Smooth muscle cell (in vitro differentiated cells): ENCODE measurements at regions not wholly inside any gene's neighbourhood (a gene's known extent, or its start where the extent isn't known, plus 50 kb on each side); places are given as distances from the start of the nearest gene placed in this dataset.
"Not testable (repeated sequence)": the region's sequence is repeated elsewhere in the genome, so short reads cannot be mapped to it uniquely, and the experiment has no call there.

Source experiments
- DNase-seq: peaks from one replicate; lab custom pipeline; 2025; ENCODE audit not compliant: unreplicated experiment; lab: John Stamatoyannopoulos, UW
- H2AFZ ChIP-seq: fragments of 200-600 bp; sonication (generic); 2 replicates; pipeline ENCODE4 v1.6.0; 2016; ENCODE audit warnings: antibody characterized with exemption, low read depth, mild to moderate bottlenecking
- H3F3A ChIP-seq: fragments of 200-600 bp; sonication (generic); 2 replicates; pipeline ENCODE4 v1.6.0; 2017; ENCODE audit warnings: antibody characterized with exemption, low read depth
- H3K27ac ChIP-seq: fragments of 200-600 bp; sonication (generic); 2 replicates; pipeline ENCODE4 v1.5.1; 2016; ENCODE audit warnings: low read depth, mild to moderate bottlenecking
- H3K27me3 ChIP-seq: fragments of 200-600 bp; sonication (generic); 2 replicates; pipeline ENCODE4 v1.6.1; 2016; ENCODE audit warnings: low read depth, mild to moderate bottlenecking
- H3K36me3 ChIP-seq: fragments of 200-600 bp; sonication (generic); 2 replicates; pipeline ENCODE4 v1.5.1; 2016; ENCODE audit warnings: low read depth
- H3K4me1 ChIP-seq: fragments of 200-600 bp; sonication (generic); 2 replicates; pipeline ENCODE4 v1.5.1; 2016; ENCODE audit warnings: low read depth
- H3K4me2 ChIP-seq: fragments of 200-600 bp; sonication (generic); 2 replicates; pipeline ENCODE4 v1.6.0; 2016; ENCODE audit warnings: mild to moderate bottlenecking
- H3K4me3 ChIP-seq: fragments of 200-600 bp; sonication (generic); 2 replicates; pipeline ENCODE4 v1.5.1; 2016; ENCODE audit warnings: mild to moderate bottlenecking
- H3K79me2 ChIP-seq: fragments of 200-600 bp; sonication (generic); 2 replicates; pipeline ENCODE4 v1.6.0; 2016; ENCODE audit warnings: low read depth, mild to moderate bottlenecking
- H3K9ac ChIP-seq: fragments of 200-600 bp; sonication (generic); 2 replicates; pipeline ENCODE4 v1.6.0; 2016; ENCODE audit warnings: low read depth
- H3K9me3 ChIP-seq: fragments of 200-600 bp; sonication (generic); replicated peaks from 2 replicates; pipeline ENCODE4 v1.5.1; 2016; ENCODE audit warnings: low read depth
- H4K20me1 ChIP-seq: fragments of 200-600 bp; sonication (generic); 2 replicates; pipeline ENCODE4 v1.6.0; 2016; ENCODE audit warnings: low read depth
- WGBS: methylation state at CpG from one replicate; pipeline ENCODE4 v1.1.7; 2016; ENCODE audit warnings: low lambda C conversion rate; 5-methylcytosine and 5-hydroxymethylcytosine counted together
- TF ChIP-seq, protein P1 (sequence below): fragments of 200-600 bp; sonication (generic); IDR thresholded peaks from 2 replicates; pipeline ENCODE4 v1.5.1; 2017; ENCODE audit warnings: borderline replicate concordance, mild to moderate bottlenecking, antibody characterized with exemption; ENCODE audit not compliant: insufficient read depth, poor library complexity, severe bottlenecking

DNA sequence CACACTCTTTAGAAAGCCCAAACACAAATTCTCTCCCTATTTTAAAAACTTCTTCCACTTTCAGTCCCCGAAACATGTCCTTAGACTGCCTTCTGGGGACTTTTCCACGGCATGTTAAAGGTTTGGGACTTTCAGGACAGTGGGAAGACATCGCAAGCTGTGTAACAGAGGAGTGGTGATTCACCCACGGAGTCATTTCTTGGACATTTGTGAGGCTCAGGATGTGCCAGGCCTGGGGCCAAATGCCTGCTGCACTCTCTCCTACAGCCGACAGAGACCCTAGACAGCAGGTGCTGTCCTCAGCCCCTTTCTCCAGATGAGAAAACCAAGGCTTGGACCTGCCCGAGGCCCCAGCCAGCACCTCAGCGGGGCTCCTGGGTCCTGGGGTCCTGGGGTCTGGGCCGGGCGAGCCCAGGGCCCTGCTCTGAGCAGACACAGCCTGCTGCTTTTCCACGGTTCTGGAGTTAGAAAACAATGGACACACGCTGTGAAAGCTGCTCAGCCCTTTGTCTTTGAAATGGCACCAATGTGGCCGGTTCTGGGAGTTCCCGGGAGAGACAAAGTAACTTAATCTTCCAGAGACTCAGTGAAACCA, 370.2 kb upstream of the SFSWAP start:
- no peak overlapping the region for H3K9ac ChIP-seq
- H2AFZ ChIP-seq, result no peak overlapping the region
- H3K79me2 ChIP-seq, result no peaks in the 10 kb centered on the region
- no peak overlapping the region for H3K4me2 ChIP-seq
- H3K4me1 ChIP-seq, result no peaks in the 10 kb centered on the region
- H3F3A ChIP-seq, result no peaks in the 10 kb centered on the region
- H3K9me3 ChIP-seq, result no peaks in the 10 kb centered on the region
- H4K20me1 ChIP-seq, result no peaks in the 10 kb centered on the region
- H3K27ac ChIP-seq, result no peak overlapping the region
- TF ChIP-seq, protein P1, sequence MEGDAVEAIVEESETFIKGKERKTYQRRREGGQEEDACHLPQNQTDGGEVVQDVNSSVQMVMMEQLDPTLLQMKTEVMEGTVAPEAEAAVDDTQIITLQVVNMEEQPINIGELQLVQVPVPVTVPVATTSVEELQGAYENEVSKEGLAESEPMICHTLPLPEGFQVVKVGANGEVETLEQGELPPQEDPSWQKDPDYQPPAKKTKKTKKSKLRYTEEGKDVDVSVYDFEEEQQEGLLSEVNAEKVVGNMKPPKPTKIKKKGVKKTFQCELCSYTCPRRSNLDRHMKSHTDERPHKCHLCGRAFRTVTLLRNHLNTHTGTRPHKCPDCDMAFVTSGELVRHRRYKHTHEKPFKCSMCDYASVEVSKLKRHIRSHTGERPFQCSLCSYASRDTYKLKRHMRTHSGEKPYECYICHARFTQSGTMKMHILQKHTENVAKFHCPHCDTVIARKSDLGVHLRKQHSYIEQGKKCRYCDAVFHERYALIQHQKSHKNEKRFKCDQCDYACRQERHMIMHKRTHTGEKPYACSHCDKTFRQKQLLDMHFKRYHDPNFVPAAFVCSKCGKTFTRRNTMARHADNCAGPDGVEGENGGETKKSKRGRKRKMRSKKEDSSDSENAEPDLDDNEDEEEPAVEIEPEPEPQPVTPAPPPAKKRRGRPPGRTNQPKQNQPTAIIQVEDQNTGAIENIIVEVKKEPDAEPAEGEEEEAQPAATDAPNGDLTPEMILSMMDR, result no peak
- no peak overlapping the region for H3K4me3 ChIP-seq
- no peaks in the 10 kb centered on the region for H3K27me3 ChIP-seq
- no peaks in the 10 kb centered on the region for H3K36me3 ChIP-seq
- 63% methylated on average over 13 of the region's 13 CpGs for WGBS
- no peak for DNase-seq

DNA sequence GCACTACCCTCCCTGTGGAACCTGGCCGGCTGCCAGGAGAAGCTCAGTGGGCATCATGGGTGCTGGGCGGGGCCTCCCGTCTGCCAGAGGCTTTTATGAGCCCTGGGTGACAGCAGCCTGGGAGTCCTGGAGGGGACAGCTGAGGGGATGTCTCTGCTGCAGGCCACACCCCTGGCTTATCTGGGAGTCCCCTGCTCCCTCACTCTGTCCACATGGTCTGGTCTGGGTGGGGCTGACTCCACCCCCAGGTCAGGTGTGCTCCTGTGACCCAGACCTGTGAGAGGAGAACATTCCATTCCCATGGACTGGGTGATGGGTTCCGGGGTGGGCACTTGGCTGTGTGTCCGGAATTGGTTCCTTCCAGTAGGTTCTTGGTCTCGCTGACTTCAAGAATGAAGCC, 369.3 kb upstream of the SFSWAP start:
- 53% methylated on average over 3 of the region's 6 CpGs for WGBS
- not testable (repeated sequence) for H4K20me1 ChIP-seq, H2AFZ ChIP-seq, DNase-seq, H3K79me2 ChIP-seq, H3K9ac ChIP-seq, H3K27me3 ChIP-seq, H3F3A ChIP-seq, H3K4me1 ChIP-seq, H3K36me3 ChIP-seq, H3K4me2 ChIP-seq, H3K9me3 ChIP-seq, H3K27ac ChIP-seq, H3K4me3 ChIP-seq

DNA sequence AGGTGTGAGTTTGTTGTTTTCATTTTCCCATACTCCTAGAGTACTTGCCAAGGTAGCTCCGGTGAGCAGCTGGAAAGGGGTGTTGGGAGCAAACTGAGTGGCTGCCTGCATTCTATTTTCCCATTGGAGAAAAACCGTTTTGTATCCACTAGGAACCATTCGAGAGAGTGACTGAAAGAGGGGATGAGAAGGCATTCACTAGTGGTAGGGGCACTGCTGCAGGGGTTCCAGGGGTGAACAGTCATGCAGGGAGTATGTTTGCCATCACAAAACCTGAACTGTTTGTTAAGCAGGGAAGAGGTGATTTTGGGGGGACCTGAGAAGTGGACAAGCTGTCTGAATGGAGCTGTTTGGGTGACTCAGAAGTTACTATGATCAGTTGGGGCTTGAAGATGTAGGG, 367.5 kb upstream of the SFSWAP start:
- H3K4me1 ChIP-seq, H3K4me2 ChIP-seq, H3K9me3 ChIP-seq, H3K27ac ChIP-seq, H4K20me1 ChIP-seq, H3K36me3 ChIP-seq, H3F3A ChIP-seq, H3K79me2 ChIP-seq, H3K9ac ChIP-seq, H3K27me3 ChIP-seq, DNase-seq, H2AFZ ChIP-seq, H3K4me3 ChIP-seq: not testable (repeated sequence)
- 85% methylated on average over 3 of the region's 3 CpGs for WGBS

DNA sequence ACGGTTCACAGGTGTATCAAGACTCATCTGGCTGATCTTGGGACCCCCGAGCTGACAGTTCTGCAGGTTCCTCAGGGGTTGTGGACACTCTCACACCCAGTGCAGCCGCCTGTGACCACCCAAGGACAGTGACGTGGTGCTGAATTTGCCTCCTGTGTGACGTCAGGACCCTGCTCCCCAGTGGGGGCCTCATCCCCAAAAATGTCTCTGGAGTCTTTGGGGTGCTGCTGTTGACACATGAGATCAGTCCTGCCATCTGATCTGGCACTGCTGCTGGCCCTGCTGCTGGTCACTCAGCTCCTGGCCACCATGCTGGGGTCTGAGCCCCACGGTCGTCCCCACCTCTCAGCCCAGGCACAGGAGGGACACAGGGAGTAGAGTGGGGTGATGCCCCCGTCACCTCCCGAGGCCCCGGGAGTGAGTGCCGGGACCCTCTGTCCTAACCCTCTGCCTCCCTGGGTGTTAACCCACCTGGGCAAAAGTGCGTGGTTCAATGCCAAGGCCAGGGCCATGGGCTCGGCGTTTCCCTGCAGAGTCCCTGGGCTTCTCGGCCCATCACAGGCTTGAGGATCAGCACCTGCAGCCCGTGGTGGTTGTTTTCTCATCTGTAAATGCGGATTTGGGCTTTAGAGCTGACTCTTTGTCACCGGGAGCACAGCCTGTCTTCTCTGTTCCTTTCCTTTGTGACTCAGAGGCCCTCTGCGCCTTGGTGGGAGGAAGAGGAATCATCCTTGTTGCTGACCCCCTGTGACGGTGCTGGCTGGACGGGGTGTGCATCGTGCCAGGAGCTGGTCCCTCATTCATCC, 366.0 kb upstream of the SFSWAP start:
- not testable (repeated sequence) for H4K20me1 ChIP-seq, DNase-seq, H2AFZ ChIP-seq, H3K36me3 ChIP-seq, H3K4me2 ChIP-seq, H3K79me2 ChIP-seq, H3K27ac ChIP-seq, H3K4me3 ChIP-seq, H3K27me3 ChIP-seq, H3K4me1 ChIP-seq, H3K9me3 ChIP-seq, H3F3A ChIP-seq, H3K9ac ChIP-seq
- WGBS, result 73% methylated on average over 22 of the region's 22 CpGs

DNA sequence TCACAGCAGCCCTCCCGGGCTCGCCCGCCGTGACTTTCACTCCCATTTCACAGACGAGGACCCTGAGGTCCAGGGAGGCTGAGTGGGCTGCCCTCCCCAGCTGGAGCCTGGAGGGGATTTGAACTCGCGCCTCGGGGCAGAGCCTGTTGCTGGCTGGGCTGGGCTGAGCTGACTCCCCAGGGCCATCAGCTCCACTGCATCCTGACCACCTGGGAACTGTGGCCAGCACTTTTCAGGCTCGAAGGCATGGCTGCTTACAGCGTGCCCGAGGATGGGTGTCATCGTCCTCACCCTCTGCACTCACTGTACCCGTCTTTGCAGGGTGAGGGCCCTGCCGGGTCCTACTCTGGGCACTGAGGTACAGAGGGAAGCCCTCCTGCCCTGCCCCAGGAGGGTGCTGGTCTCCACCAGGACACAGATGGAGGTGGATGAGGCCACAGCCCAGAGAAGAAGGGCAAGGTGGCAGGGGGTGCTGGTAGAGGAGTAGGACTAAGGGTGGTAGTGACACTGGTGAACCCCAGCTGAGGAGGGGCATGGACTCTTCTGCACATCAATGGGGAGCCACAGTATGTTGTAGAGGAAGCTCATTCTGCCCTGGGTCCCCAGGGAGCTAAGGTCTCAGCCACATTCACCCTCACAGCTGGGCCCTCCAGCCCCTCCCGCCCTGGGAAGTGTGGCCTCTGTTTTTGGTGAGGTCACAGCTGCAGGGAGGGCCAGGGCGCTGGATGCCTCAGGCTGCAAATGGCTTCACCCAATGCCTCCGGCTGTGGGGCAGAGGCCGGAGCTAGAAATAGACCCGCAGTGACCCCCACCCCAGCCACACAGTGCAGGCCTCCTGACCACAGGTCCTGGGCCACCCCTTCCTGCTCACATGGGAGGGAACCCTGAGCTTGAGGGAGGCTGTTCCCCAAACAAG, 365.1 kb upstream of the SFSWAP start:
- TF ChIP-seq, protein P1, result no peak
- no peaks in the 10 kb centered on the region for H3K79me2 ChIP-seq
- H4K20me1 ChIP-seq, result no peaks in the 10 kb centered on the region
- H3K9ac ChIP-seq, result no peak overlapping the region
- no peaks in the 10 kb centered on the region for H3K4me1 ChIP-seq
- no peaks in the 10 kb centered on the region for H3K27me3 ChIP-seq
- H3K4me2 ChIP-seq, result no peak overlapping the region
- H3K27ac ChIP-seq, result no peak overlapping the region
- H3F3A ChIP-seq, result no peaks in the 10 kb centered on the region
- H2AFZ ChIP-seq, result no peak overlapping the region
- 90% methylated on average over 19 of the region's 19 CpGs for WGBS
- no peak overlapping the region for H3K4me3 ChIP-seq
- DNase-seq, result no peak
- no peaks in the 10 kb centered on the region for H3K9me3 ChIP-seq
- no peaks in the 10 kb centered on the region for H3K36me3 ChIP-seq
